WTC11 (cell line): ENCODE measurements at regions not wholly inside any gene's neighbourhood (a gene's known extent, or its start where the extent isn't known, plus 50 kb on each side); places are given as distances from the start of the nearest gene placed in this dataset.

ENCODE experiments used
- CTCF ChIP-seq: fragments of 200-600 bp; IDR thresholded peaks from 2 replicates; pipeline ENCODE4 v1.8.0; 2022; ENCODE audit warnings: antibody characterized with exemption
- FOXP1 ChIP-seq: sonication (generic); formaldehyde crosslinking; IDR thresholded peaks from 2 replicates; pipeline ENCODE4 v1.8.0; 2022; ENCODE audit warnings: missing genetic modification reagents, mild to moderate bottlenecking, moderate library complexity, borderline replicate concordance
- IRF2 ChIP-seq: sonication (generic); formaldehyde crosslinking; IDR thresholded peaks from 2 replicates; pipeline ENCODE4 v1.8.0; 2022; ENCODE audit warnings: low read depth, missing genetic modification reagents, borderline replicate concordance
- MAX ChIP-seq: sonication (generic); formaldehyde crosslinking; IDR thresholded peaks from 2 replicates; pipeline ENCODE4 v1.8.0; 2022; ENCODE audit warnings: mild to moderate bottlenecking, missing genetic modification reagents
- PRDM15 ChIP-seq: sonication (generic); formaldehyde crosslinking; IDR thresholded peaks from 2 replicates; pipeline ENCODE4 v1.8.0; 2022; ENCODE audit warnings: missing genetic modification reagents
- RELA ChIP-seq: sonication (generic); formaldehyde crosslinking; IDR thresholded peaks from 2 replicates; pipeline ENCODE4 v1.8.1; 2022; ENCODE audit warnings: missing genetic modification reagents, mild to moderate bottlenecking, borderline replicate concordance
- ZNF512 ChIP-seq: sonication (generic); formaldehyde crosslinking; IDR thresholded peaks from 2 replicates; pipeline ENCODE4 v1.8.1; 2022; ENCODE audit warnings: missing genetic modification reagents, borderline replicate concordance
- ZSCAN18 ChIP-seq: fragments of 250-450 bp; sonication (Bioruptor Pico); IDR thresholded peaks from 2 replicates; pipeline ENCODE4 v2.1.2; 2022; ENCODE audit warnings: mild to moderate bottlenecking, moderate library complexity

- TF ChIP-seq FOXP1 (CRISPR knock-in tag): no peak
- TF ChIP-seq CTCF: no peak
- TF ChIP-seq IRF2: no peak
- TF ChIP-seq ZNF512 (CRISPR knock-in tag): no peak
- TF ChIP-seq MAX (CRISPR knock-in tag): no peak
- no peak for TF ChIP-seq ZSCAN18 (CRISPR knock-in tag)
- no peak for TF ChIP-seq RELA
- TF ChIP-seq PRDM15: no peak
Measured at GRCh38 chrX:7347465-7347864, 199.5 kb upstream of the PUDP start.
